ENCODE measurements at regions not wholly inside any gene's neighbourhood (a gene's known extent, or its start where the extent isn't known, plus 50 kb on each side); places are given as distances from the start of the nearest gene placed in this dataset.

DNA sequence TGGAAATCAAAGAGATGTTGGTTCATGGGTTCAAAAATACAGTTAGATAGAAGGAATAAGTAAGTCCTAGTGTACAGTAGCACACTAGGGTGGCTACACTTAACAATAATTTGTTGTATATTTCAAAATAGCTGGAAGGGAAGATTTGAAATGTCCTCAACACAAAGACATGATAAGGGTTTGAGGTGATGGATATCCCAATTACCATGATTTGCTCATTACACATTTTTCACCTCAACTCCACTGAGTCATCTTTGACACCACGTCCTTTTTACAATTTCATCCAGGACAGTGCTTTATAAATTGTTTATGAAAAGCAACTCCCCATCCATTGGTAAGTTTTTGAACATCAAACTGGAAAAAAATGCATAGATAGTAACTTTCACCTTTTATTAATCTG lies 208.3 kb downstream of the ZC3H11B start:
- FAIRE-seq (no peak), DNase-seq (ENCODE audit: insufficient read length, low spot score) (no peak)
- TF ChIP-seq POLR2A (IDR thresholded peaks at IDR 0.05; ENCODE audit: low read depth, low read length) (no peak), POLR2AphosphoS5 (IDR thresholded peaks at IDR 0.05; ENCODE audit: low read depth, low read length) (no peak), SPI1 (IDR thresholded peaks at IDR 0.05; ENCODE audit: low read depth, low read length) (no peak), TAF1 (IDR thresholded peaks at IDR 0.05; ENCODE audit: low read depth, low read length) (no peak)

DNA sequence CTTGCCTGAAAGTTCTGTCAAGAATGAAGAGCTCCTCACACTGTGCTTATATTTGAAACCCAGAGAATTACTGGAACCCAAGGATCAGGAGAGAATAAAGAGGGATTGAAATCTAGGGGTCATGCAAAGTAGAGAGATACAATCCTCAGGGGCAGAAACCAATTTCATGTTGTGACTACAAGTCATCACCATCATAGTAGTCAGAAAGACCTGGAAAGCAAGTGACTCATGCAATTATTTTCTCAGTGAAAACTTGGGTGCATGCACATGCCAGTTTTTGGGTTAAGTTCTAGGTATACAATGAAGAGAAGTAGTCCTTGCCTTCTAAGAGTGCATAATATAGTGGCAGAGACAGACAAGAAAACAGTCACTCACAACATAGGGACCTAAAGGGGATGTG lies 210.0 kb downstream of the ZC3H11B start:
- FAIRE-seq: no peak

DNA sequence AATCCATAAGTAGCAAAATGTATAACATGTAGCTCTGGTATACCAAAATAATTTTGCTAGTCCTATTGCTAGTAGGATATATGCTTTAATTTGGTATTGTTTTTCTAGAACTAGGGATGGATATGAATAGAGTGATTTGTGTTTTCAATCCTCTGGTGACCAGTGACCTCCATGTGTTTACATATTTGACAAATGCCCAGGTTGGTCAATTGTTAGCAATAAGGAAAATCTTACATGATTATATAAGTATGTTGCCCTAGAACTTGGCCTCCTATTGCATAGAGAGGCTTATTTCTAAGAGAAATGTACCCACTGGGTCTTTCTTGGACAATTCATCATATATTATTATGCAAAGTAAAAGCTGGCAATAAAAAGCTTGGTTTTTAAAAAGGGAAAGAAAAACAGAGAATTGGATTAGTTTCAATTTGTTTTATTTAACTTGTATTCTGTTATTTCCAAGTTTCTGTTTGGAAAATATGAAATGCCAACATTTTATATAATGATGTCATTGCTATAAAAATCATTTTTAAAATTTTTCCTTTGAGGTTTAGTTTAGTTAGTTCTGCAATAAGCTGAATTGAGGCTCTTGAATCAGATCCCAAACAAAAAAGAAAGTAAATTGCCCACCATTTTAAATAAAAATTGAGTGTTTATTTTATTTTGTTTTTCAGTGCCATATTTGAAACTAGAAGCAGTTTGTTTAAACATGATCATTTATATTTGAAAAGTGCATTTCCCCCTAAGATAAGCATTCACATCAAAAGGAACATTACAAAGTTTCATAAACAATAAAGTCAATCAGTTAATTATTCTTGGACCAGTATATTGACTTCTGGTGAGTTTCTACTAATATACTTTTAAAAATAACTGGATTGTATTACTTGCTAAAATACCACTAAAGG lies 210.9 kb downstream of the ZC3H11B start:
- TF ChIP-seq POLR2AphosphoS5 (IDR thresholded peaks at IDR 0.05; ENCODE audit: low read depth, low read length): no peak
- TF ChIP-seq SPI1 (IDR thresholded peaks at IDR 0.05; ENCODE audit: low read depth, low read length): no peak
- no peak for FAIRE-seq
- no peak for DNase-seq (ENCODE audit: insufficient read length, low spot score)

More for the DNA sequence above, 210.0 kb downstream of the ZC3H11B start:
- TF ChIP-seq PAX5 (IDR thresholded peaks at IDR 0.05; ENCODE audit: insufficient read depth, low read length, severe bottlenecking): no peak
- no peak for DNase-seq (ENCODE audit: insufficient read length, low spot score)

DNA sequence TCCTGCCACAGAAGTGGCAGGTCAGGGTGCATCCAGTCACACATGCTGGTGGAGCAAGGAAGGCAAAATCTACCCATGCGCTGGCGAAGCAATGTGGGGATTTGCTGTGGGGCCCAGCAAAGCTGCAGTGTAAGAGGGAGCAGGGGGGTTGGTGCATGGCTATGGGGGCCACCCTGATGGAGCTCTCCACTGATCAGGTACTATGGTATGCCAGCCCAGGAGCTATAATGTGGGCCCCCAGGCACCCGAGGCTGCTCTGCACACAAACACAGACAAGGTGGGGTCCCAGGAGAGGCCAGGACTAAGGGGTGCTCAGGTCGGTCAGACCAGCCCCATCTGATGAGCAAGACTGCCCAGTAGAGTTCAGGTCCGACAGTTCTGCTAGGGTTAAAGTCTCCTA lies 213.5 kb downstream of the ZC3H11B start:
- DNase-seq (ENCODE audit: insufficient read length, low spot score): no peak
- no peak for TF ChIP-seq PAX5 (IDR thresholded peaks at IDR 0.05; ENCODE audit: insufficient read depth, low read length, severe bottlenecking)
- no peak for TF ChIP-seq POLR2A (IDR thresholded peaks at IDR 0.05; ENCODE audit: low read depth, low read length)
- no peak for TF ChIP-seq POU2F2 (IDR thresholded peaks at IDR 0.05; ENCODE audit: low read depth, low read length)
- TF ChIP-seq TAF1 (IDR thresholded peaks at IDR 0.05; ENCODE audit: low read depth, low read length): no peak
- TF ChIP-seq SPI1 (IDR thresholded peaks at IDR 0.05; ENCODE audit: low read depth, low read length): no peak
- no peak for TF ChIP-seq POLR2AphosphoS5 (IDR thresholded peaks at IDR 0.05; ENCODE audit: low read depth, low read length)
- no peak for FAIRE-seq

DNA sequence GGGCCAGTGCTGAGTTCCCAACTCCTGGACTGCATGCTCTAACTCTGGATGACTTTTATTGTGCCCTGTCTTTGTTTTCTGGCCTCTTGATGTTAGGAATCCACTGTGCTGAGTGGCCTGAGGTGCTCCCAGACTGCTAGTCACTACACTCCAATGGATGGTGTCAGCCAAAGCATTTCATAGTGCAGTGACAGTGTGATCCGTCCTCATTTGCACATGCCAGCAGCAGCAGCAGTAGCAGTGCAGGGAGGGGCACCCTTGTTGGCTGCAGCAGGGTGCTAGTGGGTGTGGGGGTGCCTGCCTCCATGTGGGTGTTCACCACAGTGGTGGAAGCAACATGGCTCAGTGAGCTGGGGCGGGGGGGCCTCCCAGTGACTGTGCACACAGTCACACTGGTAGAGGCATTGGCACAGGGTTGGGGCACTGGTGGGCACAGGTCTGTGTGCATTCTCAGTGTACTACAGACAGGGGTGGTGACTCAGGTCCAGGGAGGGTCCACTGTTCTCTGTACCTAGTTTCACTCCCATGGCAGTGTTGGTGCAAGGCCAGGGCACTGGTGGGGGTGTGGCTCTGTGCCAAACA lies 214.0 kb downstream of the ZC3H11B start:
- FAIRE-seq (no peak), DNase-seq (ENCODE audit: insufficient read length, low spot score) (no peak)

DNA sequence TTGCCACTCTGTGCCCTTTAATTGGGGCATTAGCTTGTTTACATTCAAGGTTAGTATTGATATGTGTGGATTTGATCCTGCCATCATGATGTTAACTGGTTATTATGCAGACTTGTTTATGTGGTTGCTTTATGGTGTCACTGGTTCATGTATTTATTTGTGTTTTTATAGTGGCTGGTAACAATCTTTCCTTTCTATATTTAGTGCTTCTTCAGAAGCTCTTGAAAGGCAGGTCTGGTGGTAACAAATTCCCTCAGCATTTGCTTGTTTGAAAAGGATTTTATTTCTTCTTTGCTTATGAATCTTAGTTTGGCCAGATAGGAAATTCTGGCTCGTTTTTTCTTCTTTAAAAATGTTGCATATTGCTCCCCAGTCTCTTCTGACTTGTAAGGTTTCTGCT lies 215.4 kb downstream of the ZC3H11B start:
- no peak for DNase-seq (ENCODE audit: insufficient read length, low spot score)
- no peak for FAIRE-seq
- TF ChIP-seq POLR2A (IDR thresholded peaks at IDR 0.05; ENCODE audit: low read depth, low read length) (no peak), POLR2AphosphoS5 (IDR thresholded peaks at IDR 0.05; ENCODE audit: low read depth, low read length) (no peak), PAX5 (IDR thresholded peaks at IDR 0.05; ENCODE audit: insufficient read depth, low read length, severe bottlenecking) (no peak), SPI1 (IDR thresholded peaks at IDR 0.05; ENCODE audit: low read depth, low read length) (no peak), POU2F2 (IDR thresholded peaks at IDR 0.05; ENCODE audit: low read depth, low read length) (no peak), TAF1 (IDR thresholded peaks at IDR 0.05; ENCODE audit: low read depth, low read length) (no peak)

More for the DNA sequence above, 214.0 kb downstream of the ZC3H11B start:
- no peak for TF ChIP-seq POLR2A (IDR thresholded peaks at IDR 0.05; ENCODE audit: low read depth, low read length)
- TF ChIP-seq PAX5 (IDR thresholded peaks at IDR 0.05; ENCODE audit: insufficient read depth, low read length, severe bottlenecking): no peak
- TF ChIP-seq TAF1 (IDR thresholded peaks at IDR 0.05; ENCODE audit: low read depth, low read length): no peak
- TF ChIP-seq POLR2AphosphoS5 (IDR thresholded peaks at IDR 0.05; ENCODE audit: low read depth, low read length): no peak
- TF ChIP-seq SPI1 (IDR thresholded peaks at IDR 0.05; ENCODE audit: low read depth, low read length): no peak
- no peak for TF ChIP-seq POU2F2 (IDR thresholded peaks at IDR 0.05; ENCODE audit: low read depth, low read length)

DNA sequence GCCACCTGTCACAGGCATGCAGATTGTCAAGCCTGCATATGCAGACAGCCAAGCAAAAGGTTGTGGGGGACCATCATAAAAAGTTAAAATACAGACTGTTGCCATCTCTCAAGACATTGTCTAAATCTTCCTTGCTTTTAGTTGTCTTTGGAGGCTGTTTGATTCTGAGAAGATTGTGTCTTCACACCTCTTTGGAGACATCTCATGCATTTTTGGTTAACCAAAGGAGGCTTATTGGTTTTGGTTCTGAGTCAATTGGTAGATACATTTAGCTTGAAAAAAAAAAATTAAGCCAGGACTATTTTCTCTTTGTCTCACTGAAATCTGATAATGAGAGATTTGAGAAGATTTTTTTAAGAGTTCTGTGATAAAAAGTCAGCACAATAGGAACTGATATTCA lies 217.6 kb downstream of the LYPLAL1 start:
- no peak for FAIRE-seq
- DNase-seq (ENCODE audit: insufficient read length, low spot score): no peak
- no peak for TF ChIP-seq POLR2AphosphoS5 (IDR thresholded peaks at IDR 0.05; ENCODE audit: low read depth, low read length)
- no peak for TF ChIP-seq POLR2A (IDR thresholded peaks at IDR 0.05; ENCODE audit: low read depth, low read length)

DNA sequence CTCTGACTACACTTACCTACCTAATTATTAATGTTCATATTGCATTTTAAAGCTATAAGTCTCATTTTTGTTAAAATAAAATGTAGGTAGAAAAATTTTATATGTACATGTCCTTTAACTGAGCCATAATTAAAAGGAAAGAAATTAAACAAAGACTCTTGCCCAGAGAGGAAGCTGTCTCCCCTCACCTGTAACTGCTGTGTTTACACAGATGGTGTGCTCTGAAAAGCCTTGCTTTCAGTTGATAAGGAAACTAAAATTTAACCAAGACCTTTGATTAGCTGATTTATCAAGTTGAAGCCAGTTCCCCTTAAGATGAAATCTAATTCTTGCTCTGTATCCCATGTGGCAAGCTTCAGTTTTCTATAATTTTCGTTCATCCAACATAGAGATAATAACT lies 213.5 kb downstream of the LYPLAL1 start:
- DNase-seq (ENCODE audit: insufficient read length, low spot score): no peak
- TF ChIP-seq TAF1 (IDR thresholded peaks at IDR 0.05; ENCODE audit: low read depth, low read length) (no peak), POU2F2 (IDR thresholded peaks at IDR 0.05; ENCODE audit: low read depth, low read length) (no peak), PAX5 (IDR thresholded peaks at IDR 0.05; ENCODE audit: insufficient read depth, low read length, severe bottlenecking) (no peak), POLR2AphosphoS5 (IDR thresholded peaks at IDR 0.05; ENCODE audit: low read depth, low read length) (no peak), POLR2A (IDR thresholded peaks at IDR 0.05; ENCODE audit: low read depth, low read length) (no peak), SPI1 (IDR thresholded peaks at IDR 0.05; ENCODE audit: low read depth, low read length) (no peak)
- no peak for FAIRE-seq

DNA sequence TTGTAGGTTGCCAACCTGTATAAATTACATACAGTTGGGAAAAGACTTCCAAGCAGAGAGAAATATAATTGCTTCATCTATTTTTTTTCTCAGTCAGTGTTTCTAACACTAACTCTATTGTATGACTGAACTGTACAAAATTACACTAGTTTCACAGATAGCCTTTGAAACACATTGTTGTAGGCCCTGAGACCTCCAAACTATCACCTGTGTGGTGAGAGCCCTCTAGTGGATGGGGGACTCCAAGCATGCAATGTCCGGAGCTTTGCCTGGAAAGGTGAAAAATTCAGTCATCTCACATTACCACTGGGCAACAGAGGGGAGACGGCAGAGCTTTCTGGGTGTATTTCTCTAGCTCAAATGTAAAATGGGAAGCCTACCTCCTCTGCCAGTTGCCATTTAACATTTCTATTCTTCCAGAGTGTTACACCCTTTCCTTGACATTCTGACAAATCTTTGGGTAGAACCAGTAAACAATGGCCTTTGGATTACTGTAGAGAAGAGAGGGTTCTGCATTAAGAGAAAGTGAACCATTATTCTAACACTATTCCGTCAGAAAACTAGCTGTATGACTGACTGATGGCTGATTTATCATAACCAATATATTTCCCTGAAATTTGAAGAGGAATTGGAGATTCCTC lies 212.2 kb downstream of the LYPLAL1 start:
- DNase-seq (ENCODE audit: insufficient read length, low spot score) (peak; percentile 18), FAIRE-seq (peak; percentile 58)
- TF ChIP-seq POLR2AphosphoS5 (IDR thresholded peaks at IDR 0.05; ENCODE audit: low read depth, low read length) (no peak), PAX5 (IDR thresholded peaks at IDR 0.05; ENCODE audit: insufficient read depth, low read length, severe bottlenecking) (no peak), POLR2A (IDR thresholded peaks at IDR 0.05; ENCODE audit: low read depth, low read length) (no peak), TAF1 (IDR thresholded peaks at IDR 0.05; ENCODE audit: low read depth, low read length) (no peak), SPI1 (IDR thresholded peaks at IDR 0.05; ENCODE audit: low read depth, low read length) (no peak), POU2F2 (IDR thresholded peaks at IDR 0.05; ENCODE audit: low read depth, low read length) (no peak)

DNA sequence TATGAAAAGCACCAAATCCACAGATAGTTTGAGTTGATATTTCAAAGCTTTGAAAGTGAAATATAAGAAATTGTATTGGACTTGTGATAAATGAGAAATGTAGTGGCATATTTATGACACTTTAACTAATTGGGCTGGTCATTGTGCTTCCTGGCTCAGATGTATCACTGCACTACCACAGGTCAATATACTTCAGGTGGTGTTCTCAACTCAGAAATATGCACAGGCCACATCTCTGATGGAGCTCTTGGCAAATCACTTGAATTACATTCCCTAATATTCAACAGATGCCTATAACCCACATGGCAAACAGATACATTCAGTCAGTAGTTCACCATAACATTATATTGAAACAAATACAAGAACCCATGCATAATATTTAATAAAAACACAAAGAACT lies 209.6 kb downstream of the LYPLAL1 start:
- FAIRE-seq (no peak), DNase-seq (ENCODE audit: insufficient read length, low spot score) (no peak)
- TF ChIP-seq PAX5 (IDR thresholded peaks at IDR 0.05; ENCODE audit: insufficient read depth, low read length, severe bottlenecking) (no peak), POU2F2 (IDR thresholded peaks at IDR 0.05; ENCODE audit: low read depth, low read length) (no peak), SPI1 (IDR thresholded peaks at IDR 0.05; ENCODE audit: low read depth, low read length) (no peak), TAF1 (IDR thresholded peaks at IDR 0.05; ENCODE audit: low read depth, low read length) (no peak), POLR2A (IDR thresholded peaks at IDR 0.05; ENCODE audit: low read depth, low read length) (no peak), POLR2AphosphoS5 (IDR thresholded peaks at IDR 0.05; ENCODE audit: low read depth, low read length) (no peak)
